ENCODE measurements at regions not wholly inside any gene's neighbourhood (a gene's known extent, or its start where the extent isn't known, plus 50 kb on each side); places are given as distances from the start of the nearest gene placed in this dataset.

DNA sequence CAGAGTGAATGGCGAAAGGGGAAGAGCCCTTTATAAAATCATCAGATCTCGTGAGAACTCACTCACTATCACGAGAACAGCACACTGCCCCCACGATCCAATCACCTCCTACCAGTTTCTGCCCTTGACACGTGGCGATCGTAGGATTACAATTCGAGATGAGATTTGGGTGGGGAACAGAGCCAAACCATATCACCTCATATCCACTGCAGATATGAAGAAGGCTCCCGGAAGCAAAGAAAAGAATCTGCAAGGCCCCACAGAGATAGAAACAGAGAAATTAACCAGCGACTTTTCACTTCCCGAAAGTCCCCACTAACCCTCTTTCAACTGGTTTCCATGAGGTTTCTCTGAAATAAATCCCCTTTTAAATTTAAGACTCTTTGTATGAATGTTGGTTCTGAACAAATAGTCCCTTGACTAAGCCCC lies 86.2 kb upstream of the IRF2BP2 start (continued):
- TF ChIP-seq, protein P1, sequence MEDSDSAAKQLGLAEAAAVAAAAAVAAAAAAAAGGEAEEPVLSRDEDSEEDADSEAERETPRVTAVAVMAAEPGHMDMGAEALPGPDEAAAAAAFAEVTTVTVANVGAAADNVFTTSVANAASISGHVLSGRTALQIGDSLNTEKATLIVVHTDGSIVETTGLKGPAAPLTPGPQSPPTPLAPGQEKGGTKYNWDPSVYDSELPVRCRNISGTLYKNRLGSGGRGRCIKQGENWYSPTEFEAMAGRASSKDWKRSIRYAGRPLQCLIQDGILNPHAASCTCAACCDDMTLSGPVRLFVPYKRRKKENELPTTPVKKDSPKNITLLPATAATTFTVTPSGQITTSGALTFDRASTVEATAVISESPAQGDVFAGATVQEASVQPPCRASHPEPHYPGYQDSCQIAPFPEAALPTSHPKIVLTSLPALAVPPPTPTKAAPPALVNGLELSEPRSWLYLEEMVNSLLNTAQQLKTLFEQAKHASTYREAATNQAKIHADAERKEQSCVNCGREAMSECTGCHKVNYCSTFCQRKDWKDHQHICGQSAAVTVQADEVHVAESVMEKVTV (CRISPR knock-in tag; IDR thresholded peaks at IDR 0.05): 0 out of 2 replicates have a peak, but pooled peaks have one; percentile 15
- TF ChIP-seq TRIM24 (IDR thresholded peaks at IDR 0.05) (peak; percentile 36 to 44; a peak in 2 of 4 replicates), EP300 (IDR thresholded peaks at IDR 0.05; ENCODE audit: low read length) (0 out of 2 replicates have a peak, but pooled peaks have one; percentile 29), CBX1 (IDR thresholded peaks at IDR 0.05; ENCODE audit: low read depth) (peak; percentile 50; the same call in 1 of the 2 replicates), ELF1 (tag; IDR thresholded peaks at IDR 0.05) (peak; percentile 41; the same call in 1 of the 2 replicates), CC2D1A (IDR thresholded peaks at IDR 0.05) (peak; percentile 92), AFF1 (IDR thresholded peaks at IDR 0.05; ENCODE audit: low read depth in 1 of 2, partially characterized antibody in 2 of 2) (no peak), RCOR1 (IDR thresholded peaks at IDR 0.05; ENCODE audit: borderline replicate concordance in 1 of 2, low read depth in 2 of 2, low read length in 2 of 2) (0 out of 4 replicates have a peak, but pooled peaks of 1 of the 2 experiments have one; percentile 49), EHMT2 (IDR thresholded peaks at IDR 0.05) (no peak), ZNF197 (CRISPR knock-in tag; IDR thresholded peaks at IDR 0.05; ENCODE audit: low read depth) (no peak), TAL1 (IDR thresholded peaks at IDR 0.05) (0 out of 2 replicates have a peak, but pooled peaks have one; percentile 18), MEIS2 (IDR thresholded peaks at IDR 0.05; ENCODE audit: partially characterized antibody) (no peak), CBX3 (IDR thresholded peaks at IDR 0.05; ENCODE audit: borderline replicate concordance in 1 of 2, low read length in 2 of 2) (0 out of 3 replicates have a peak, but pooled peaks of 1 of the 2 experiments have one; percentile 39), ZBTB5 (IDR thresholded peaks at IDR 0.05) (no peak)
- TF ChIP-seq, protein P2, sequence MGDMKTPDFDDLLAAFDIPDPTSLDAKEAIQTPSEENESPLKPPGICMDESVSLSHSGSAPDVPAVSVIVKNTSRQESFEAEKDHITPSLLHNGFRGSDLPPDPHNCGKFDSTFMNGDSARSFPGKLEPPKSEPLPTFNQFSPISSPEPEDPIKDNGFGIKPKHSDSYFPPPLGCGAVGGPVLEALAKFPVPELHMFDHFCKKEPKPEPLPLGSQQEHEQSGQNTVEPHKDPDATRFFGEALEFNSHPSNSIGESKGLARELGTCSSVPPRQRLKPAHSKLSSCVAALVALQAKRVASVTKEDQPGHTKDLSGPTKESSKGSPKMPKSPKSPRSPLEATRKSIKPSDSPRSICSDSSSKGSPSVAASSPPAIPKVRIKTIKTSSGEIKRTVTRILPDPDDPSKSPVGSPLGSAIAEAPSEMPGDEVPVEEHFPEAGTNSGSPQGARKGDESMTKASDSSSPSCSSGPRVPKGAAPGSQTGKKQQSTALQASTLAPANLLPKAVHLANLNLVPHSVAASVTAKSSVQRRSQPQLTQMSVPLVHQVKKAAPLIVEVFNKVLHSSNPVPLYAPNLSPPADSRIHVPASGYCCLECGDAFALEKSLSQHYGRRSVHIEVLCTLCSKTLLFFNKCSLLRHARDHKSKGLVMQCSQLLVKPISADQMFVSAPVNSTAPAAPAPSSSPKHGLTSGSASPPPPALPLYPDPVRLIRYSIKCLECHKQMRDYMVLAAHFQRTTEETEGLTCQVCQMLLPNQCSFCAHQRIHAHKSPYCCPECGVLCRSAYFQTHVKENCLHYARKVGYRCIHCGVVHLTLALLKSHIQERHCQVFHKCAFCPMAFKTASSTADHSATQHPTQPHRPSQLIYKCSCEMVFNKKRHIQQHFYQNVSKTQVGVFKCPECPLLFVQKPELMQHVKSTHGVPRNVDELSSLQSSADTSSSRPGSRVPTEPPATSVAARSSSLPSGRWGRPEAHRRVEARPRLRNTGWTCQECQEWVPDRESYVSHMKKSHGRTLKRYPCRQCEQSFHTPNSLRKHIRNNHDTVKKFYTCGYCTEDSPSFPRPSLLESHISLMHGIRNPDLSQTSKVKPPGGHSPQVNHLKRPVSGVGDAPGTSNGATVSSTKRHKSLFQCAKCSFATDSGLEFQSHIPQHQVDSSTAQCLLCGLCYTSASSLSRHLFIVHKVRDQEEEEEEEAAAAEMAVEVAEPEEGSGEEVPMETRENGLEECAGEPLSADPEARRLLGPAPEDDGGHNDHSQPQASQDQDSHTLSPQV (IDR thresholded peaks at IDR 0.05): peak; percentile 63; the same call in 1 of the 2 replicates

Measured in K562 (cell line).